H1 (cell line): ENCODE measurements at regions not wholly inside any gene's neighbourhood (a gene's known extent, or its start where the extent isn't known, plus 50 kb on each side); places are given as distances from the start of the nearest gene placed in this dataset.

Experiments used
- CEBPB ChIP-seq: IDR thresholded peaks from 2 replicates; pipeline ENCODE4 v1.6.1; 2012; ENCODE audit warnings: low read depth, low read length
- EZH2 ChIP-seq: fragments of 200-600 bp; sonication (generic); IDR thresholded peaks from 2 replicates; pipeline ENCODE4 v1.7.1; 2012; ENCODE audit warnings: low read depth, mild to moderate bottlenecking, moderate library complexity, low read length, inconsistent platforms; ENCODE audit not compliant: severe bottlenecking
- POLR2AphosphoS5 ChIP-seq: IDR thresholded peaks from 2 replicates; pipeline ENCODE4 v1.6.1; 2011; ENCODE audit warnings: low read depth, low read length
- RFX5 ChIP-seq: IDR thresholded peaks from 2 replicates; pipeline ENCODE4 v1.6.1; 2011; ENCODE audit warnings: low read depth, low read length, improper control_type of control experiment, borderline replicate concordance
- SIN3A ChIP-seq, 2 experiments: IDR thresholded peaks in 1 of 2; conservative IDR thresholded peaks in 1 of 2; 2 replicates each; pipeline ENCODE4 v1.6.1; 2011 to 2012; ENCODE audit warnings: low read length in 2 of 2, improper control_type of control experiment in 1 of 2, low read depth in 1 of 2, mild to moderate bottlenecking in 1 of 2
- TAF1 ChIP-seq: IDR thresholded peaks from 2 replicates; pipeline ENCODE4 v1.6.1; 2011; ENCODE audit warnings: mild to moderate bottlenecking, low read depth, low read length
- TCF12 ChIP-seq: IDR thresholded peaks from 2 replicates; pipeline ENCODE4 v1.6.1; 2011; ENCODE audit warnings: low read depth, mild to moderate bottlenecking, low read length
- TF ChIP-seq, protein P1 (sequence below), 3 experiments: IDR thresholded peaks; 1 replicate in 2 of 3; 2 replicates in 1 of 3; pipeline versions ENCODE4 v1.5.1 to v1.6.1; 2011; ENCODE audit warnings: low read length in 3 of 3, mild to moderate bottlenecking in 3 of 3, inconsistent platforms in 2 of 3, low read depth in 1 of 3, moderate library complexity in 1 of 3; ENCODE audit not compliant: insufficient read depth in 1 of 3; ENCODE audit errors: control extremely low read depth in 1 of 3

DNA sequence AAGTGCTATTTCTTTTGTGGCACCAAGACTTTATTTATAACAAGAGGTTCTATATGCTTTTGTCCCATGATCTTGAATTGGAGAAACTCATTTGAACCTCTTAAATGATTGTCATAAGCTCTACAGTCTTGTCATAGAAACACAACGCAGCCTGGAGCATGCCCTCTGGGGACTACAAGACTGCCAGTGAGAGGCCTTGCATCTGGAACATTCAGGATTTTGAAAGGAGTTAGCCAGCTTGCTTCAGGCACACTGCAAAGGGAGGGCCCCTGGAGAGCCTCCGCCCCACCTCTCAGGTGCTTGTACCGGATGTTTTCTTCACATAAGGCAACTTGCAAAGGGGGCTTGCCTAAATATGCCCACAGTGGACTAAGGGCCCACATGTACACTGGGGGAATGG is 130.5 kb downstream of the LIG4 start:
- TF ChIP-seq, protein P1, sequence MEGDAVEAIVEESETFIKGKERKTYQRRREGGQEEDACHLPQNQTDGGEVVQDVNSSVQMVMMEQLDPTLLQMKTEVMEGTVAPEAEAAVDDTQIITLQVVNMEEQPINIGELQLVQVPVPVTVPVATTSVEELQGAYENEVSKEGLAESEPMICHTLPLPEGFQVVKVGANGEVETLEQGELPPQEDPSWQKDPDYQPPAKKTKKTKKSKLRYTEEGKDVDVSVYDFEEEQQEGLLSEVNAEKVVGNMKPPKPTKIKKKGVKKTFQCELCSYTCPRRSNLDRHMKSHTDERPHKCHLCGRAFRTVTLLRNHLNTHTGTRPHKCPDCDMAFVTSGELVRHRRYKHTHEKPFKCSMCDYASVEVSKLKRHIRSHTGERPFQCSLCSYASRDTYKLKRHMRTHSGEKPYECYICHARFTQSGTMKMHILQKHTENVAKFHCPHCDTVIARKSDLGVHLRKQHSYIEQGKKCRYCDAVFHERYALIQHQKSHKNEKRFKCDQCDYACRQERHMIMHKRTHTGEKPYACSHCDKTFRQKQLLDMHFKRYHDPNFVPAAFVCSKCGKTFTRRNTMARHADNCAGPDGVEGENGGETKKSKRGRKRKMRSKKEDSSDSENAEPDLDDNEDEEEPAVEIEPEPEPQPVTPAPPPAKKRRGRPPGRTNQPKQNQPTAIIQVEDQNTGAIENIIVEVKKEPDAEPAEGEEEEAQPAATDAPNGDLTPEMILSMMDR (IDR thresholded peaks at IDR 0.05; ENCODE audit: control extremely low read depth in 1 of 3, insufficient read depth in 1 of 3, low read depth in 1 of 3, low read length in 3 of 3): no peak
- TF ChIP-seq EZH2: no peak
- no peak for TF ChIP-seq CEBPB
- TF ChIP-seq SIN3A (conservative IDR thresholded peaks at IDR 0.05 in 1 of 2, IDR thresholded peaks at IDR 0.05 in 1 of 2; ENCODE audit: low read depth in 1 of 2, low read length in 2 of 2): no peak
- TF ChIP-seq TCF12: no peak
- TF ChIP-seq POLR2AphosphoS5: no peak
- no peak for TF ChIP-seq TAF1
- TF ChIP-seq RFX5: no peak
